BJ (cell line): ENCODE measurements at regions not wholly inside any gene's neighbourhood (a gene's known extent, or its start where the extent isn't known, plus 50 kb on each side); places are given as distances from the start of the nearest gene placed in this dataset.

Experiments
- CTCF ChIA-PET: fragments of 350-600 bp; formaldehyde crosslinking; extraction: SDS; loops from one replicate; lab custom pipeline; 2021; ENCODE audit warnings: antibody characterized with exemption, inconsistent platforms; lab: Yijun Ruan, JAX
- POLR2A ChIA-PET: fragments of 300-600 bp; sonication (Branson Sonifier 250); formaldehyde crosslinking; extraction: SDS; loops from one replicate; lab custom pipeline; 2021; ENCODE audit warnings: antibody characterized with exemption; lab: Charles Lee
- DNase-seq: peaks from one replicate; pipeline ENCODE4 v3.0.0-alpha.2; 2011; ENCODE audit warnings: low read depth
- H3K27me3 ChIP-seq: 2 replicates; pipeline ENCODE4 v1.6.0; 2011; ENCODE audit warnings: low read length; ENCODE audit not compliant: control insufficient read depth, insufficient read depth
- H3K36me3 ChIP-seq: 2 replicates; pipeline ENCODE4 v1.5.1; 2011; ENCODE audit warnings: low read length; ENCODE audit not compliant: control insufficient read depth, insufficient read depth
- H3K4me3 ChIP-seq: 2 replicates; pipeline ENCODE4 v1.5.1; 2011; ENCODE audit warnings: low read depth, mild to moderate bottlenecking, control low read depth, low read length
- CTCF ChIP-seq: IDR thresholded peaks from 2 replicates; pipeline ENCODE4 v1.5.1; 2011; ENCODE audit warnings: low read depth, mild to moderate bottlenecking, control low read depth, inconsistent platforms, low read length, moderate library complexity; ENCODE audit not compliant: insufficient read depth

- CTCF ChIA-PET, result no interaction called here
- H3K36me3 ChIP-seq, result no peaks in the 10 kb centered on the region
- DNase-seq, result no peak
- no peak for TF ChIP-seq CTCF
- no peak overlapping the region for H3K4me3 ChIP-seq
- POLR2A ChIA-PET, result no interaction called here
- no peaks in the 10 kb centered on the region for H3K27me3 ChIP-seq
These were observed 931.1 kb downstream of the PLA2G4A start for GRCh38 chr1:187759825-187760333.

- no peaks in the 10 kb centered on the region for H3K27me3 ChIP-seq
- CTCF ChIA-PET, result interaction anchor here (0.5 kb wide), 1 partner anchor 97 kb away, joined by 3 read pairs; no protein-coding TSS in a partner anchor
- no peak for DNase-seq
- POLR2A ChIA-PET, result no interaction called here
- no peak for TF ChIP-seq CTCF
- H3K4me3 ChIP-seq, result no peak overlapping the region
- no peaks in the 10 kb centered on the region for H3K36me3 ChIP-seq
These were observed 933.4 kb downstream of the PLA2G4A start for GRCh38 chr1:187762118-187762517.

GRCh38 chr1:187763465-187763864 lies 934.7 kb downstream of the PLA2G4A start:
- no peaks in the 10 kb centered on the region for H3K27me3 ChIP-seq
- no peak overlapping the region for H3K4me3 ChIP-seq
- DNase-seq, result no peak
- no peaks in the 10 kb centered on the region for H3K36me3 ChIP-seq
- POLR2A ChIA-PET, result no interaction called here
- no peak for TF ChIP-seq CTCF
- CTCF ChIA-PET, result no interaction called here

GRCh38 chr1:187763976-187764375 lies 935.2 kb downstream of the PLA2G4A start:
- Histone ChIP-seq H3K4me3 (no peak overlapping the region), H3K27me3 (no peaks in the 10 kb centered on the region), H3K36me3 (no peaks in the 10 kb centered on the region)
- ChIA-PET POLR2A (no interaction called here), CTCF (no interaction called here)
- TF ChIP-seq CTCF, result no peak
- DNase-seq, result no peak

GRCh38 chr1:187771396-187771795 lies 942.6 kb downstream of the PLA2G4A start:
- DNase-seq, result no peak
- Histone ChIP-seq H3K27me3 (no peaks in the 10 kb centered on the region), H3K36me3 (no peaks in the 10 kb centered on the region), H3K4me3 (no peak overlapping the region)
- ChIA-PET CTCF (no interaction called here), POLR2A (no interaction called here)
- no peak for TF ChIP-seq CTCF
